HCT116 (cell line): ENCODE measurements at regions not wholly inside any gene's neighbourhood (a gene's known extent, or its start where the extent isn't known, plus 50 kb on each side); places are given as distances from the start of the nearest gene placed in this dataset.

Experiments
- ATAC-seq: fragments of 200-7000 bp; cut with Tn5 transposase; 2 replicates; pipeline ENCODE4 v1.9.1; 2020; ENCODE audit warnings: mild to moderate bottlenecking, moderate library complexity
- BruUV-seq: library from RNA; stranded (reverse); fragments of 400-500 nt; replicated peaks from 2 replicates; lab custom pipeline; 2021; lab: Mats Ljungman, UMichigan
- CTCF ChIA-PET: fragments of 300-600 bp; sonication (Branson Sonifier 250); formaldehyde crosslinking; loops from one replicate; lab custom pipeline; 2021; ENCODE audit warnings: antibody characterized with exemption; lab: Charles Lee
- POLR2A ChIA-PET: fragments of 300-600, 350-600 bp; sonication (Branson Sonifier 250); formaldehyde crosslinking; loops from one replicate; lab custom pipeline; 2021; ENCODE audit warnings: antibody characterized with exemption; lab: Charles Lee
- RAD21 ChIA-PET, 2 experiments: fragments of 300-600 bp; sonication (Branson Sonifier 250); formaldehyde crosslinking; loops; one replicate each; lab custom pipeline; 2023; ENCODE audit warnings: low total read pairs in 2 of 2; ENCODE audit not compliant: uncharacterized antibody in 2 of 2, unreplicated experiment in 2 of 2, low non-redundant PET in 1 of 2; lab: Charles Lee
- DNase-seq: peaks from one replicate; pipeline ENCODE4 v3.0.0-alpha.2; 2010; ENCODE audit warnings: low read depth, low spot score
- H2AFZ ChIP-seq: fragments of 200-600 bp; shearing (Covaris generic), sonication (generic); 2 replicates; pipeline ENCODE4 v1.6.1; 2017; ENCODE audit warnings: low read depth, mixed run types, mixed read lengths, antibody characterized with exemption, low read length; ENCODE audit not compliant: poor library complexity, severe bottlenecking
- H3K27ac ChIP-seq: 2 replicates; pipeline ENCODE4 v1.5.1; 2012; ENCODE audit warnings: low read depth, low read length
- H3K27me3 ChIP-seq: fragments of 200-600 bp; sonication (generic); 2 replicates; pipeline ENCODE4 v1.6.1; 2016; ENCODE audit warnings: mixed run types, low read length, mixed read lengths; ENCODE audit not compliant: insufficient read depth
- H3K36me3 ChIP-seq, 2 experiments: fragments of 200-500 bp in 1 of 2; fragments of 200-600 bp in 1 of 2; sonication (Bioruptor generic) in 1 of 2; sonication (generic) in 1 of 2; 2 replicates each; pipeline versions ENCODE4 v1.5.1 to v1.6.1; 2014 to 2016; ENCODE audit warnings: low read length in 2 of 2, inconsistent platforms in 1 of 2, mixed read lengths in 1 of 2, mixed run types in 1 of 2; ENCODE audit not compliant: insufficient read depth in 2 of 2, control insufficient read depth in 1 of 2
- H3K4me1 ChIP-seq, 2 experiments: fragments of 200-600 bp in 1 of 2; sonication (generic) in 1 of 2; 2 replicates each; pipeline versions ENCODE4 v1.5.1 to v1.6.1; 2012 to 2017; ENCODE audit warnings: low read length in 2 of 2, inconsistent platforms in 1 of 2, mild to moderate bottlenecking in 1 of 2, mixed read lengths in 1 of 2, mixed run types in 1 of 2, moderate library complexity in 1 of 2; ENCODE audit not compliant: insufficient read depth in 2 of 2, control insufficient read depth in 1 of 2
- H3K4me2 ChIP-seq: fragments of 200-600 bp; sonication (generic); 2 replicates; pipeline ENCODE4 v1.6.1; 2017; ENCODE audit warnings: mixed run types, low read length, mixed read lengths
- H3K4me3 ChIP-seq, 2 experiments: fragments of 200-600 bp in 1 of 2; sonication (generic) in 1 of 2; replicated peaks in 1 of 2; 2 replicates each; pipeline ENCODE4 v1.5.1; 2011 to 2016; ENCODE audit warnings: low read length in 2 of 2, control low read depth in 1 of 2, low read depth in 1 of 2, mild to moderate bottlenecking in 1 of 2, mixed read lengths in 1 of 2, mixed run types in 1 of 2
- H3K79me2 ChIP-seq: fragments of 200-600 bp; sonication (generic); 2 replicates; pipeline ENCODE4 v1.6.1; 2017; ENCODE audit warnings: mild to moderate bottlenecking, mixed run types, low read length, moderate library complexity, mixed read lengths; ENCODE audit not compliant: insufficient read depth
- H3K9ac ChIP-seq: fragments of 200-600 bp; sonication (generic); 2 replicates; pipeline ENCODE4 v1.6.1; 2016; ENCODE audit warnings: low read length, mixed read lengths
- H3K9me2 ChIP-seq: fragments of 200-600 bp; sonication (generic), shearing (Covaris generic); 2 replicates; pipeline ENCODE4 v1.6.1; 2017; ENCODE audit warnings: mixed run types, mild to moderate bottlenecking, moderate library complexity; ENCODE audit not compliant: insufficient read depth
- H3K9me3 ChIP-seq, 2 experiments: fragments of 200-500 bp in 1 of 2; fragments of 200-600 bp in 1 of 2; sonication (Bioruptor generic) in 1 of 2; sonication (generic) in 1 of 2; 2 replicates each; pipeline ENCODE4 v1.6.1; 2014 to 2017; ENCODE audit warnings: low read length in 2 of 2, mixed read lengths in 2 of 2, inconsistent platforms in 1 of 2, low read depth in 1 of 2, mild to moderate bottlenecking in 1 of 2, mixed run types in 1 of 2, moderate library complexity in 1 of 2; ENCODE audit not compliant: control insufficient read depth in 1 of 2, insufficient read depth in 1 of 2
- H4K20me1 ChIP-seq: fragments of 200-600 bp; sonication (generic), shearing (Covaris generic); 2 replicates; pipeline ENCODE4 v1.6.1; 2017; ENCODE audit warnings: mixed run types, mild to moderate bottlenecking, moderate library complexity; ENCODE audit not compliant: insufficient read depth
- ATF3 ChIP-seq: IDR thresholded peaks from 2 replicates; pipeline ENCODE4 v1.6.1; 2012
- CBX3 ChIP-seq: IDR thresholded peaks from 2 replicates; pipeline ENCODE4 v1.6.1; 2012; ENCODE audit warnings: low read depth
- CEBPB ChIP-seq: IDR thresholded peaks from 2 replicates; pipeline ENCODE4 v1.6.1; 2012; ENCODE audit warnings: low read depth
- CTCF ChIP-seq, 3 experiments: fragments of 200-600 bp in 1 of 3; sonication (generic) in 1 of 3; IDR thresholded peaks in 2 of 3; conservative IDR thresholded peaks in 1 of 3; 2 replicates each; pipeline ENCODE4 v1.5.1; 2012 to 2017; ENCODE audit warnings: low read depth in 2 of 3, low read length in 2 of 3, antibody characterized with exemption in 1 of 3, borderline replicate concordance in 1 of 3, control low read depth in 1 of 3, mild to moderate bottlenecking in 1 of 3, mixed read lengths in 1 of 3, mixed run types in 1 of 3, moderate library complexity in 1 of 3; ENCODE audit not compliant: insufficient read depth in 1 of 3
- EZH2 ChIP-seq: fragments of 200-600 bp; sonication (generic); IDR thresholded peaks from 2 replicates; pipeline ENCODE4 v1.6.1; 2017; ENCODE audit warnings: antibody characterized with exemption, mixed run types
- EZH2phosphoT487 ChIP-seq: fragments of 200-600 bp; IDR thresholded peaks from 2 replicates; pipeline ENCODE4 v1.6.1; 2018; ENCODE audit warnings: antibody characterized with exemption, borderline replicate concordance
- FOSL1 ChIP-seq: IDR thresholded peaks from 2 replicates; pipeline ENCODE4 v1.6.1; 2012; ENCODE audit warnings: low read depth
- MAX ChIP-seq: IDR thresholded peaks from 2 replicates; pipeline ENCODE4 v1.6.1; 2012
- POLR2A ChIP-seq: IDR thresholded peaks from 2 replicates; pipeline ENCODE4 v1.7.0; 2011; ENCODE audit warnings: borderline replicate concordance; ENCODE audit not compliant: insufficient read depth, insufficient read length; ENCODE audit errors: extremely low read depth
- RAD21 ChIP-seq: IDR thresholded peaks from 2 replicates; pipeline ENCODE4 v1.6.1; 2012; ENCODE audit warnings: low read depth, mild to moderate bottlenecking
- REST ChIP-seq: IDR thresholded peaks from 2 replicates; pipeline ENCODE4 v1.6.1; 2012; ENCODE audit warnings: low read depth
- SIN3A ChIP-seq: IDR thresholded peaks from 2 replicates; pipeline ENCODE4 v1.6.1; 2012; ENCODE audit warnings: low read depth
- SP1 ChIP-seq: IDR thresholded peaks from 2 replicates; pipeline ENCODE4 v1.6.1; 2012; ENCODE audit warnings: low read depth
- TCF7L2 ChIP-seq: IDR thresholded peaks from 2 replicates; pipeline ENCODE4 v1.7.0; 2011; ENCODE audit warnings: borderline replicate concordance, inconsistent platforms; ENCODE audit not compliant: insufficient read depth, insufficient read length; ENCODE audit errors: extremely low read depth
- ZBTB33 ChIP-seq: IDR thresholded peaks from 2 replicates; pipeline ENCODE4 v1.6.1; 2011; ENCODE audit warnings: mild to moderate bottlenecking, low read length, moderate library complexity; ENCODE audit not compliant: insufficient replicate concordance; ENCODE audit errors: extremely low read depth
- ZNF274 ChIP-seq: fragments of 200-500 bp; sonication (Bioruptor generic); IDR thresholded peaks from 2 replicates; pipeline ENCODE4 v1.6.1; 2014; ENCODE audit warnings: mild to moderate bottlenecking, low read depth, low read length, inconsistent platforms
- intact Hi-C: fragments of 100-400 bp; cut with micrococcal nuclease; formaldehyde crosslinking; loops from 2 replicates; pipeline ENCODE4 v1.10.0; 2022

- no peak for TF ChIP-seq ZNF274
- TF ChIP-seq ATF3 = no peak
- TF ChIP-seq RAD21 = no peak
- TF ChIP-seq, all 23 proteins: peak for 0
Observed at GRCh38 chr15:94844538-94845389, 613.4 kb downstream of the MCTP2 start (continued).

- RAD21 ChIA-PET = no interaction called here
- Histone ChIP-seq H3K4me2 (no peak overlapping the region), H3K9ac (no peak overlapping the region), H4K20me1 (no peaks in the 10 kb centered on the region), H2AFZ (no peak overlapping the region), H3K36me3 (no peaks in the 10 kb centered on the region), H3K9me2 (no peaks in the 10 kb centered on the region), H3K4me3 (no peak overlapping the region), H3K4me1 (no peaks in the 10 kb centered on the region), H3K79me2 (no peaks in the 10 kb centered on the region), H3K9me3 (peaks cover 0 to 6% of the 10 kb centered on the region in 2 experiments; a peak in 1 of 4 replicates), H3K27ac (no peak overlapping the region), H3K27me3 (no peaks in the 10 kb centered on the region)
- intact Hi-C loops = no loop called here
- no peak for DNase-seq
- POLR2A ChIA-PET = no interaction called here
- no TSS peak for BruUV-seq
- ATAC-seq = no peak
- CTCF ChIA-PET = no interaction called here
- no peak for TF ChIP-seq EZH2phosphoT487
- TF ChIP-seq MAX = no peak
- no peak for TF ChIP-seq SIN3A
- no peak for TF ChIP-seq ZBTB33
- no peak for TF ChIP-seq CEBPB
- TF ChIP-seq FOSL1 = no peak
- no peak for TF ChIP-seq REST
- no peak for TF ChIP-seq POLR2A
- TF ChIP-seq ATF3 = no peak
- no peak for TF ChIP-seq CBX3
- TF ChIP-seq SP1 = no peak
- TF ChIP-seq ZNF274 = no peak
- TF ChIP-seq TCF7L2 = no peak
- no peak for TF ChIP-seq EZH2
- TF ChIP-seq CTCF (IDR thresholded peaks at IDR 0.05 in 2 of 3, conservative IDR thresholded peaks at IDR 0.05 in 1 of 3; ENCODE audit: borderline replicate concordance in 1 of 3, insufficient read depth in 1 of 3, low read depth in 2 of 3, low read length in 2 of 3) = no peak
Observed at GRCh38 chr15:94845390-94845716, 614.0 kb downstream of the MCTP2 start.
